ENCODE measurements at regions not wholly inside any gene's neighbourhood (a gene's known extent, or its start where the extent isn't known, plus 50 kb on each side); places are given as distances from the start of the nearest gene placed in this dataset.
"Not testable (repeated sequence)": the region's sequence is repeated elsewhere in the genome, so short reads cannot be mapped to it uniquely, and the experiment has no call there.

DNA sequence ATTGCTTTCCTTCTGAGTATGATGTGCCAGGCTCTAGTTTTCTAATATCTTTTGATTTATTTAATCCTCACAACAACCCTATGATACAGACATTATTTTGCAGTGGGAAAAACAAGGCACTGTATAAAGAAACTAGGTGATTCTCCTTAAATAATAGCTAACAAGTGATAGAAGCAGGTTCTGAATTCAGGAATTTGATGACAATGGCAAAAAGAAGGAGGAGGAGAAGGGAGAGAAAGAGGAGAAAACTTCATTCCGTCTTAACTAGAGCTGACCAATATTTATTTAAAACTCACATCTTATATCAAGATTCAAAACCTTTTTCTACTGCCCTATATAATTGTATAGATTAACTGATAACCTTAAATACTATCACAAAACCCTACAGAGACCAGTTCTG is 1477.1 kb upstream of the PCDH7 start:
- no peak for DNase-seq

DNA sequence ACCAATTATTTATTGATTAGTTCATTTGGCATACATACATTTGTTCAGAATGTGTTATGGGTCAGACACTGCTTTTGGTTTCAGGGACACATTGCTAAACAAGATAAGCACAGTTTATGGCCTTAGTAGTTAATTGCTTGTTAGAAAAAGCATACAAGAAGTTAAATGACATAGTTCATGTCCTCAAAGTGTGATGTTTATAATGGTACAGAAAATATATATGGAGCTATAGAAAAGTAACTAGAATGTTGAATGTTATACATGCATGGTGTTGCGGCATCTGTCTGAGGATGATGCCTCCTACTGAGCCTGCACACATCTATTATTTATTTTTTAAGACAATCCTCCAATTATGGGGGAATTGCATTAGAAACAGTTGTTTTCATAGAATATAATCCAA is 1476.3 kb upstream of the PCDH7 start:
- no peak for DNase-seq

DNA sequence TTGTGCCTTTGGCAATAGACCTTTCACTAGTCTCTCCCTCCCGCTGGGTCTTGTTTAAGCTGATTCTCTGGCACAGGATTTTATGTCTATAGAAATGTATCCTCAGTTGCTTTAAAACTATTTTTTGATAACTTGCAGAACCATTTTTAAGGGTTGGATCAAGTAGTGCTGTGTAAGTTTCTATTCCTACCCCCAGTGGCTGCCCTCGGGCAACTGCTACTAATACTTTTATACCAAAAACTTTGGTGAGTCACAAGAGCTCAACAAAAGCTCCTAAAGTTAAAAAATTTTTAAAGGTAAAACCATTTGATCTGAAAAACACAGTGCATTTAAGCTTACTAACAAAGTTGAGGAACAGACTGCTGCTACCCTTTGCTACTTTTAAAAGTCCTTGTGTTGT is 1460.6 kb upstream of the PCDH7 start:
- no peak for DNase-seq

DNA sequence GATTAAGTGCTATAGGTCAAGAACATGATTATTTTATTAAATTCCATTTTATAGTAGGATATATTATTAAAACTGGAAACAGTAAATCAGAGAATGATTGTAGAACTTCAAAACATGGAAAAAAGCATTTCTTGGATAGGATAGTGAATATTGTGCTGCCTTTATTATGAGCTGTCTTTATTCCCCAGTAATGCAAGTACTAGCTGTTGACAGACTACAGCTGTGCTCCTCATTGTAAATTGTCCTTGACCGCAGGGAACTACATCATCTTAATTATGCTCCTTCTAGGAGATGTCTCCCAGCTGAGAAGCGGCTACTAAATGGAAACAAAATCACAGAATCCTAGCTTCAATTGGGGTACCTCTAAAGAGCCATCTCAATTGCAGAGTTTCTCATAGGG is 1457.2 kb upstream of the PCDH7 start:
- DNase-seq = no peak

DNA sequence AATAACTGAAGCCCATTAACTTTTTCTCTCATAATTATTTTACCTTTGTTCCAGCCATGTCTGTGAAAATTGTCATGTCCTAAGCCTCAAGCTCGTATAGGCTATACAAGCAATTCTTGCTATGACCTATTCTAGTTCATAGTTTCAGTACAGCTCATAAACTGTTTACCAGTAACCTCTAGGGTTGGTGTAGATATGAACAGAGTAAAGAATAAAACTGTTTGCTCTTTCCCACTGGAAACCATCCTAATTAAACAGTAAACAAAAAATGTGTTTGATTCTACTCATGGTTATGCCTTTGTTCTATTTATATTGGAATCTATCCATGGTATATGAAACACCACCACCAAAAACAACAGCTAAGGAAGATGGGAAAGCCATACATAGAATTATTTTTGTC is 1444.0 kb upstream of the PCDH7 start:
- DNase-seq = no peak

DNA sequence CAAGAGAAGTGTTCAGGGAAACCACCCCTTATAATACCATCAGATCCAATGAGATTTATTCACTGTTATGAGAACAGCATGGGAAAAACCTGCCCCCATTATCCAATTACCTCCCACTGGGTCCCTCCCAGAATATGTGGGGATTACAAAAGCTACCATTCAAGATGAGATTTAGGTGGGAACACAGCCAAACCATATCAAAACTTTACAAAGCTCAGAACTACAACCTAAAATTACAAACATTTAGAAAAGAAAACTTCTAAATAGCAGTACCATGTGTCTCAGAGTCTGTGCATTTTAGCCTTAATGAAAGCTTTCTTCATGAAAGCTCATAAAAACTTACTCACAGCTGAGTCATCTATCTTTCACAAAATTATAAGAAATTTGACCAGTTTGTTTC is 1442.8 kb upstream of the PCDH7 start:
- no peak for DNase-seq

DNA sequence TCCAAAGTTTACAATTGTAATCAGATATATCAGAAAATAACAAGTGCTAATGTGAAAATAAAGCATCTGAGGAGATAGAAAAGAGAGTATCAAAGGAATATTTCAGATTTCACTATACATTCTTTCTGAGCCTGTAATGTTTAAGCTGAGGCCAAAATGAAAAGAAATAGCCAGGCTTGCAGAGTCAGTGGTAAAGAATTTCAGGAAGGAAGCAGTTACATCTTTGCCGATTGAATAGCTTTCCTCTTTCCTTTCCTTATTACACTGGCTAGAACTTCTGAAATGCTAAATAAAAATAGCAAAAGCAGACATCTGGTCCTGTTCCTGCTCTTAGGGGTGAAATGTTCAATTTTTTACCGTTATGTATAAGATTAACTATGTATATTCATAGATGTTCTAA is 1441.6 kb upstream of the PCDH7 start:
- no peak for DNase-seq

DNA sequence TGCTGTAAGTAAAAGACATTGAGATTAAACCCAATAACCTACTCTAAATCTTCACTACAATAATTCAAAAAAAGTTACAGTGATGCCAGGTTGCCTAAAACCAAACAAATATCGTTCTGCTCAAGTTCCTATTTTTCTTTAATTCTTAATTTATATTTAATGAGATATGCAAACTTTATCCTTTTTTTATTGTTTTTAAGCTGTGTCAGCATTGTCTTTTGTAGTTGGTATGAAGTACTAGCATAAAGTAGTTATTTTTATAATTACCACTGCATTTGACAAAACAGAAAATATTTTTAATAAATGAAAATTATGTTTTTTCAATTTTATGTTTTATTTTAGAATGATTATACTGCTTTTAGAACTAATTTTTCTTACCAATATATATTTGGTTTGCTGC is 1431.1 kb upstream of the PCDH7 start:
- no peak for DNase-seq

DNA sequence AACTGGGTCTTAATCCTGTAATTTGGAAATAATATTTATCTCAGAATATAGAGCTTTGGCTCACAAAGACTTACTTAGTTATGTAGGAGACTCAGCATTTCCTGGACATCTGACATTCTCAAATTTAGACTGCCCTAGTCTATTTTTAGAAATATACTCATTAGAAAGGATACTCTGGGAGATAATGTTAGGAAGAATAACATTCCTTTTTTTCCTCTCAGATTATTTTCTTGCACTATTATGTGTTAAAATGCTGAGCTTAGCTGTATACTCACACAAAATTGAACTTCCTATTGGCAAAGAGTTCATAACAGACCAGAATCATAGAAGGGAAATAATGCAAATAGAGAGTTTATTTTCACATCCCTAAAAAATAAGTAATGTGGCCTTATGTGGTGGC is 1424.9 kb upstream of the PCDH7 start:
- no peak for DNase-seq

DNA sequence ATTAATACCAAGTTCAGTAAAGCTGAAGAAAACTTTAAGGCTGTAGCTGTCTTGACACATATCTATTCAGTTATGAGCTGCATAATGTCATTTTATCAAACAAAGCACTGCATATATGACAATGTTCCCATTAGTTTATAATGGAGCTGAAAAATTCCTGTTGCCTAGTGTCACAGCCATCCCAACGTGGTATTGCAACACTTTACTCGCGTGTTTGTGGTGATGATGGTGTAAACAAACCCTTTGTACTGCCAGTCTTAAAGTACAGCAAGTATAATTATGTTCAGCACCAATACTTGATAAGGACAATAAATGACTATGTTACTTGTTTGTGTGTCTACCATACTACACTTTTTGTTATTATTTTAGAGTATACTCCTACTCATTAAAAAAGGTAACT is 1415.6 kb upstream of the PCDH7 start:
- DNase-seq = no peak

DNA sequence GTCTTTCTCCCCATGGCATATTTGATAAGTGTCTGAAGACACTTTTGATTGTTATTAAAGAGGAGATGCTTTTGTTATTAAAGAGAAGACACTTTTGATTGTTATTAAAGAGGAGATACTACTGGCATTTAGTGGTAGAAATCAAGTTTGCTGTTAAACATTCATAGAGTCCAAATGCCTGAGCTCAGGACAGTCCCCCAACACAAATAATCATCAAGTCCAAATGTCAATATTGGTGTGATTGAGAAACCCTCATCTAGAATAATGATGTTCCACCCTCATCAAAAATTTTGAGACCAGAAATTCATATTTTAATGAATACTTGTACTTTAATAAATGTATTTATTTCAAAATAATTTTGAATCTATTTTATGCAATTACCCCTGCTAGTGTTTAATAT is 1412.9 kb upstream of the PCDH7 start:
- no peak for DNase-seq

DNA sequence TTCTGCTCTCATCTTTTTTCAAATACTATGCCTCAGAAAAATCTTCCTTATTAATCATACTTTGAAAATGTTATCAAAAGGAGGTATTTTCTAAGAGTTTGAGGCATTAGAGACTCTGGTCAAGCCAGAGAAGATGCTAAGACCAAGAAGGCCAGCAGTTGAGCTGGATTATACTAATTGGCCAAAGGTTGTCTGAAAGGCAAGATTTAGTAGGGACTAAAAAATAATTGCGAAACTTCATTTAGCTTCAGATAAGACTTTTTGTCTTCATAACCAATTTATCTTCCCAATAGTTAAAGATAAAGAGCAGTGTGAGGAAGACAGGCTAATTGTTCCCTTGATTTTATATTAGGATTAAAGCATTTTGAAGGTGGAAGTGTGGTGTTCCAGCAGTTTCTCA is 1412.4 kb upstream of the PCDH7 start:
- no peak for DNase-seq

DNA sequence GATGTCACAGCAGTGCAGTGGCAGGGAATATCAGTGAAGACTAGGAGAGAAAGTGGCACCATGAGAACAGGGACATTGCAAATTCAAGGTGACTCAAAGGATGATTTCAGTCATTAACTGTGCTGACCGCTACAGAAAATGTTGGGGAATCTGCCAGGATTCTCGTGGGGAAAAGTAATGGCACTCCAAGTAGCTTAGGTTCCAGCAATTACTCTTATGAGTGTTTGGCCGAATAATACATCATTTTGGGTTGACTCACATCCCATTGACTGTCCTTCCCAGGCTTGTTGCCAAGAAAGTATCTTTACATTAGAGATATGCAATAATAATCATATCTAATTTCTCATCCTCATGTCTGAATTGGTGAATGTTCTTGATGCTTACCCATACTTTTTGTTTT is 1411.1 kb upstream of the PCDH7 start:
- no peak for DNase-seq

DNA sequence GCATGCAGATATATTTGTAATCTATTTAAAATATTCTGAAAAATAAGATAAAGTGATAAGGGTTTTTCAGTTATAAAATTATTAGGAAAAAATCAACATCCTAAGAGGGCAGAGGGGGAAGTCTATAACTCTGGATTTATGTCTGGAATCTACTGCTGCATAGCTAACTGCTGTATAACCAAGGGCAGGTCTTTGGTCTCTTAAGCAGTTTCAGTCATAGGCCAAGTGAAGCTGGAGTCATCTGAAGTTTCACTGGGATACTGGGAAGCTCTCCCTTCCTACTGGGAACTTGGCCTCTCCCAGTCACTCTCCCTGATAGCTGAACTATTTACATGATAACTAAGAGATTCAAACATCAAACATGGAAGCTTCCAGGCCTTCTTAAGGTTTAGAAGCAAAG is 1409.9 kb upstream of the PCDH7 start:
- DNase-seq = no peak

DNA sequence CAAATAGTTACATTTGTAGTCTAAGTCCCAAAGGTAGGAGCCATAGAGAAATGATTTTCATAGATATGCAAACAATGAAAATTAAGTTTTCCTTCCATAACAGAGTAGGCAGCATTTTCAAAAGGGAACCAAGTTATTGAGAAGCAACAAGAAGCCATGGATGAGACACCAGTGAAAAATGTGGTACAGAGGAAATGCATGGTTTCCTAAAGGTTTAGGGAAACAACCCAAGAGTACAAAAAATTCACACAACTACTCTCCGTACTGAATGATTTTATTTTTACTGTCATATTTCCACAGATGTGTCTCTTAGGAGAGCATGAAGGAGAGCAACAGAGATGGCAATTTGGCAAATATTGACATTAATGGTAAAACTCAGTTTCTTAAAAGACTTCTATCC is 1408.9 kb upstream of the PCDH7 start:
- DNase-seq = no peak

DNA sequence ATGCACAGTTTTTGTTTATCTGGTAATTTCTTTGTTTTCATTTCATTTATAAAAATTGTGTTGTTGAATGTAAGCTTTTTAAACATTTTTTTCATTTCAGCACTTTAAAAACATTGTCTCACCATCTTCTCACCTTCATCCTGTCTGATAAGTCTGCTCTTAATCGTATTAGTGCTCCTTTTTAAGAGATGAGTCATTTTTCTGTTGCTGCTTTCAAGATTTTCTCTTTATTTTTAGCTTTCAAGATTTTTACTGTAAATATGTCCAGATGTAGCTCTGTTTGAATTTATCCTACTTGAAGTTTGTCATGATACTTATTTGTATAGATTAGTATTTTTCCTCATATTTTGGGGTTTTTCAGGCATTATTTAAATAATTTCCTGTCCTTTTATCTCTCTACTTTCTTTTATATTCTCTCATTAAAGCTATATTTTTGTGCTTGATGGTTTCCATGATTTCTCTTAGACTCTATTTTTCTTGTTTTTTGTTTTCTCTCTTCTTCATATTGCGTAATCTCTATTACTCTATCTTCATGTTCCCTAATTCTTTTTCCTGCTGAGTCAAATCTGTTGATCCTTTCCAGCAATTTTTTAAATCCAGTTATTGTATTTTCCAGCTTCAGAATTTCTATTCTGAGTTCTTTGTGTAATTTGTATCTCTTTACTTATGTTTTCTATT is 1400.4 kb upstream of the PCDH7 start:
- DNase-seq = no peak

DNA sequence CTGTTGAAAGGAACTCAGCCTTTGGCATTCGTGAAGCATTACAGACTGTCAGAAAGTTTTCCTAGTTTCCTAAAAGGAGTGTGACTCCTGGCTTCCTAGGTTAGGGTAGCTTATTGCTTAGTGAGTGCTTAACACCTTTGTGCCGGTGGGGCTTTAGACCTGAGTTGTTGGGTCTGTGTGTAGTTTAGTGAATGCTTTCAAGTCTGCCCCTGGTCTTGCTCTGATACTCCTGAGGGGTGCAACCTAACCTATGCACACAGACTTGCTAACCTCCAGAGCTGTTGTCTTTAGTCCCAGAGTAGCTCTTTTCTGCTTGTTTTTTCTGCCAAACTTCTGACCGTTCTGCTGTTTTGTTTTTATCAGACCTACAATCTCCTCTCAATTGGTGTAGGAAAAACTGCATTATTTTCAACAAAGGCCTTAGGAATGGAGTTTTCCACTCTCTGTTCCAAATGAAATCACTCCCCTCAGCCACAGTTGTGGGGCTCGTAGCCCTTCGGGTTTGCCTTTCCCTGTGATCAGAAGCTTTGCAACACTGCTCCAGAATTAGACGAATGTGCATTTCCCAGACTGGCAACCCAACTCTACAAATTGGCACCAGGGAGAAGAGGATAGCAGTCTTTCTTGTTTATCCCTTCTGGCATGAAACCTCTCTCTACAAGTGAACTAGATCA is 1399.1 kb upstream of the PCDH7 start:
- no peak for DNase-seq

DNA sequence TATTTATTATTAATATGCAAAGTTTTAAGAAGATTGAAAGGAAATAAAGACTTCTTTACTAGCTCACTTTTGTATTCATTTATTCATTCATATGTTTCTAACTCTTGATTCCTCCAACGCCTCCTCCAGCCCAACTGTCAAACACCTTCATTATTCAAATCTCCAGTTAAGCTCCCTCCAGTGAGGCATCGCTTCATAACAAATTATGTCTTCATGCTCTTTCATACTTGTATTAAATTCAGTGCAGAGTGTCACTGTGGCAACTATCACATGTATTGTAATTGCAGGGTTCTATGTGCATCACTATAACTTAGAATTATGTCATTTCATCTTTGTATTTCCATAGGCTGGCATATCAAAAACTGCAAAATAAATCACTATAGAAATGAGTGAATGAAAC is 1394.2 kb upstream of the PCDH7 start:
- no peak for DNase-seq

DNA sequence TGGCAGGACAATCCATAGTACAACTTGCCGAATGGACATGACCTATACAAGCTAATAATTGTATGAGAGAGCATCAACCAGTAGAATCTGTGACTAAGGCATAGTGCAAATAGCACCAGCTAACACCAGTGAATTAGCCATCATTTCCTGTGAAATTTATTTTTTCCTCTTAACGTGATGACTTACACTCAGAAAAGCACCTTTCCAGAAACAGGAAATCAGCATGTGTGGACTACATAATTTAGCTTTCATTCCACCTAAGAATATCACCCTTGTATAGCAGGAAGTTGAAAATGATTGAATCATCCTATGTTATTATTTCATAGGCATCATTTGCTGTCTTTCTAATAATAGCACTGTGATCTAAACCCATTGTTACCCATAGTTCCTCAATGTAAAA is 1393.4 kb upstream of the PCDH7 start:
- no peak for DNase-seq

DNA sequence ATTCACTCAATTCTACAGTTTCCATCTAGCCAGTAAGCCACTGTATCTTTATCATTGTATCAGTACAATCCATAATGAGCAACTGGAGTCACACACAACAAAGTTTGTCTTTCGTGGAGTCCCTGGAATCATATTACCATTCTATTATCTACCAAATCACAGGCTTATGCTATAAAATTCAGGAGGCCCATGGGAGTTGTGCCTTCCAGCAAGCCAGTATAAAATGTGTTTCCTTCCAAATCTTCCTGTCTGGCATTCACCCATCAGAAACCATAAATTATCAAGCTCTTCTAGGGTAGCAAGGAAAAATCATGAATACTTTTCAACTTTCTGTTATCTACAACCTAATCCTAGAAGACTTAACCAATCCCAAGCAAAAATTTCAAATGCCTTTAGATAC is 1383.3 kb upstream of the PCDH7 start:
- no peak for DNase-seq

DNA sequence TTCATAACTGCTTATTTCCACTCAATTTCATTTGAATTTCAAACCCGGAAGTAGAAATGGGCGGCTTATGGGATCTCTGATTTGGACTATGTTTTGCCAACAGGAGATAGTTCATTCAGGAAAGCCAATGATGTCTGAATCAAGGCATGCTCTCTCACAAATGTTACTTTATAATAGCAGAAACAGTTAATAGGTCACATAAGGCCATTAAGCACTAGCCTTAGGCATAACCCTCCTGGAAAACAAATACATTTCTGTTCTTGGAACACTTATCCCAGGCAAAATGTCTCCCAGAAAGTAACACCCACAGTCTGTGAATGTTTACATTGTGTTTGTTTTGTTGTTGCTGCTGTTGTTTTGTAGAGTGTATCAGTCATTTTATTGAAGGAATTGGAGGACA is 1347.2 kb upstream of the PCDH7 start:
- no peak for DNase-seq

DNA sequence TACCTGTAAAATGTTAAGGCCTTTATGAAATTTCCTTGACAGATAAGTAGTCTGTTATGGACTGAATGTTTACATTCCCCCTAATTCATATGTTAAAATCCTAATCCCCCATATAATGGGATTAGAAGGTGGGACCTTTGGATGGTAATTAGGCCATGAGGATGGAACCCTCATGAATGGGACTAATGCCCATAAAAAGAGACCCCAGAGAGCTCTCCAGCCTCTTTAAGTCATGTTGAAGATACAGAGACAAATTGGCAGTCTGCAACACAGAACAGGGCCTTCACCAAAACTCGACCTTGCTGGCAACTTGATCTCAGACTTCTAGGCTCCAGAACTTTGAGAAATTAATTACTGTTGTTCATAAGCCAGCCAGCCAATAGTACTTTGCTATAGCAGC is 1344.5 kb upstream of the PCDH7 start:
- no peak for DNase-seq

DNA sequence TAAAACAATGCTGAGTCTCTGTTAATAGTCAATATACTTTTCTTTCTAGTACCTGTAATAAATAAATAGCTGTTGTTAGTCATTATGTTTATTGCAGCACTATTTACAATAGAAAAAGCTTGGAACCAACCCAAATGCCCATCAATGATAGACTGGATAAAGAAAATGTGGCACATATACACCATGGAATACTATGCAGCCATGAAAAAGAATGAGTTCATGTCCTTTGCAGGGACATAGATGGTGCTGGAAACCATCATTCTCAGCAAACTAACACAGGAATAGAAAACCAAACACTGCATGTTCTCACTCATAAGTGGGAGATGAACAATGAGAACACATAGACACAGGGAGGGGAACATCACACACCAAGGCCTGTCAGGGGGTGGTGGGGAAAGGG is 1341.9 kb upstream of the PCDH7 start:
- not testable (repeated sequence) for DNase-seq

DNA sequence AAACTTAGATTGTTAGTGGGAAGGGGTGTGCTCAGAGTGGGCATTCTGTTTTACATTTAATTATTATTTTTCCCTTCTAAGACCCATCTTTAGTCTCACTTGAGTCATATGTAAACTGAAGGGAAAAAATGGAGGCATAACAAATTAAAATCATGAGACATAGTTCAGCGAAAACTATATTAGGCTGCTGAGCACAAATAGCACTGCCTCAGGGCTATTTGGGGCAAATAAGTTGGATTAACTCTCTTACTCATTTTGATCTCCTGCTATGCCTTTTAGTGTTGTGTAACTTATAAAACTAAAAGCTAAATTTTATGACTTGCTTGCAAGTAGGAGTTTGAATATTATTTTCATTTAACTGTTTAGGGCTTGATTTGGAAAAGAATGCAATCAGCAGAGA is 1329.2 kb upstream of the PCDH7 start:
- no peak for DNase-seq

DNA sequence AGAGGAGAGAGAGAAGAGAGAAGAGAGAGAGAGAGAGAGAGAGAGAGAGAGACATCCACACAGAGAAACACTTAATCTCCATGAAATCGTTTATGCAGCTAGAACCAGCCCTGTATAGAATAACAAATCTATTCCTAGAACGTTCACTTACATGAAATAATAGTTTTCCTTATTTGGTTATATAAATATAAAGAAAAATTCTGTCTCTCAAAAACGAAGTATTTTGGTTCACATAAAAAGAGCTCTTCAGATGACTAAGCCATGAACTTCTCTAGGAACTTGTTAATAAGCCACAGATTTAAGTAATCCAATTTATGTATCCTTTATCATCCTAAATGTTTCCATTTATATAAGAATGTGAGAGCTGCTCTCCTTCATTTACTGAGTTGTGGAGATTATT is 1315.1 kb upstream of the PCDH7 start:
- DNase-seq = no peak

Data from activated CD4-positive, alpha-beta T cell treated with anti-CD3 and anti-CD28 coated beads for 48 hours (primary cell).